GM18909 (cell line): ENCODE measurements at regions not wholly inside any gene's neighbourhood (a gene's known extent, or its start where the extent isn't known, plus 50 kb on each side); places are given as distances from the start of the nearest gene placed in this dataset.

Source experiments
- ATAC-seq: cut with Tn5 transposase; IDR thresholded peaks from one replicate; pipeline ENCODE4 v1.9.1; 2021; ENCODE audit warnings: mild to moderate bottlenecking; ENCODE audit not compliant: unreplicated experiment, poor library complexity

DNA sequence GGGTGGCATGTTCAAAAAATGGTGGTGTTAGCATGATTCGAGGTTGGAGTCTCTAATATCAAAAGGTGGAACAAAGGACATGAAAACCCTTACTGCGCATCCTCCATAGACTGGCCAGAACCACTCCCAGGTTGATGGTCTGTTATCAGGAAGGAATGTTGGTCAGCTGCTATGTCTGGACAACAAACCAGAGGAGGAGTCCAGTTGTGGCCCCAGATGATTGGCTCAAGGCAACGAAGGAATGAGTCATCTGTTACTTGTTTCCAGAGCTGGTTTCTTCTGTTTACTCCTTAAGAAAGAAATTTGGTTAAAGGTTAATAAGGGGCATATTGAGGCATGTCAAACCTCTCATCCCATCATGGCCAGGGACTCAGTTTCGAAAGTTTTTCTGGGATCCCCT lies 56.8 kb upstream of the GRIA4 start:
- ATAC-seq: no peak

DNA sequence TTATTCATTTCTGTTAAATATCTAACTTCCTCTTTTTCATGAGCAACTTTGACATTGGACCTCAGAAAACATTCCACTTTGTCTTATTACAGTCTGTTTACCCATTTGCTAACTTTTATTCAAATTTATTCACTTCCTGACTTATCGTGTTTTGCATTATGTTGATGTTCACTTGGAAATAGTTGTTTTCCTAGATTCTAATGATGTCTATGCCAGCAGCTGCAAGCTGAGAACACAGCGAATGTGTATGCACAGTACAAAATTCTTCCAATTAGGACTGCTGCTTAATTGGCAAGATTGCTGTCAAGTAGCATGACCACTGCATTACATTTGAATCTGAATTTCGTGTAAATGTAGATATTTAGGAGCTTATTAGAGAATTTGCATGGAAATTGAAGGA lies 61.5 kb upstream of the GRIA4 start:
- ATAC-seq: no peak

GRCh38 chr11:105538588-105538987 lies 71.3 kb upstream of the GRIA4 start:
- no peak for ATAC-seq

DNA sequence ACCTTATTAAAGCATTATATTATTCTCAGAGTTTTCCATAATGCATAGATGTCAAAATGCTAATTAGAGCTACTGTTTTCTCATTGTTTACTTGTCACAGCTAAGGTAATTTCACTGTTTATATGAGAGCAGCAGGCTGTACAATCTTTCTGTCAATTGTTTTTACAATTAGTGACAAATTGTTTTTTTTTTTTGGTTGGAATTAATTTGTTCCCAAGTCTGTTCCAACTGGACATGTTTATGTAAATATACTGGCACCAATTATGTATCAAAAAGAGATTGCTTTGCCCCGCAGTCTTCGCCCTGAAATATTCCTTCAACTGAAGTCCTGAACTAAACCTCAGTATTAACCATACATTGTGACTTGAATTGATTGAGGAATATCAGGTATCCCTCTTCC lies 72.3 kb upstream of the GRIA4 start:
- no peak for ATAC-seq

DNA sequence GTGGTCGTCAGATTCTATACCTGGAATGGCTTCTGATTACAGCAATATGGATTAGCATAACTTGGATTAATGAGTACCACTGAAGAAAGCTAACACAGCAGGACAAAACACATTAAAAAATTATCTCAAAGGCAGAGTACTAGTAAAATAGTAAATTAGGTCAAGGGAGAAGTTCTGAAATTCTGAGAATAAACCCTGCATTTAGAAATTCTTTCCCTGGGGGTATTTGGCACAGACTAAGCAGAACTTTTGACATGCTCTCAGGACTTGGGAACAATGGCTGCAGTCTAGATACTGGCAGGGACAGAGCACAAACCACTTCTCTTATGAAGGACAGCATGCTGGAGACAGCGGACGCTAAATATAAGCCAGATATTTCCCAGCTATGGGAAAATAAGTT lies 85.6 kb upstream of the GRIA4 start:
- no peak for ATAC-seq

DNA sequence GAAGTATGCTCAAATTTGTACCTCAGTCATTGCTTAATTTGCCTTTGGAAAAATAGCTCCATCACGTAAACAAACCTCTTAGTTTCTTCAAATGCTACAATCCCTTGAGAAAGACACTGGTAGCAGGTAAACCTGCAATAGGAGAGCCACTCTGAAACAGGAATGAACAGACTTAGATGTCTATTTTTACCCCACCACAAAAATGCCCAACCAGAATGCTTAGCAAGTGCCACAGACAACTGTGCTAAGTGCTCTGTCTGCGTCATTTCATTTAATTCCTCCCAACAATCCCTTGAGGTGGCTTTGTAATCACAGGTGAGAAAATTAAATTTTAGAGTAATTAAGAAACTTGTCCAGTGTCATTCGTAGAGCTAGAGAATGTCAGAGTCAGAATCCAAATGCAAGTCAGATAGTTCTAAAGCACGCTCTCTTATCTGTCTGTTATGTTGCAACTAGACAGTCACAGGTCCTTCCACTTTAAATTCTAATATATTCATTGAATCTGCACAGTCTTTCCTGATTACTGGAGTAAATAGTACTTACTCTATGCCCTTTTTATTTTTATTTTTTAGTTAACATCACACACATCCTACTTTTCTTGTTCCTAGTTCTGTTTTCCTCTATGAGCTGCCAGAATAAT lies 89.0 kb upstream of the GRIA4 start:
- ATAC-seq: no peak

DNA sequence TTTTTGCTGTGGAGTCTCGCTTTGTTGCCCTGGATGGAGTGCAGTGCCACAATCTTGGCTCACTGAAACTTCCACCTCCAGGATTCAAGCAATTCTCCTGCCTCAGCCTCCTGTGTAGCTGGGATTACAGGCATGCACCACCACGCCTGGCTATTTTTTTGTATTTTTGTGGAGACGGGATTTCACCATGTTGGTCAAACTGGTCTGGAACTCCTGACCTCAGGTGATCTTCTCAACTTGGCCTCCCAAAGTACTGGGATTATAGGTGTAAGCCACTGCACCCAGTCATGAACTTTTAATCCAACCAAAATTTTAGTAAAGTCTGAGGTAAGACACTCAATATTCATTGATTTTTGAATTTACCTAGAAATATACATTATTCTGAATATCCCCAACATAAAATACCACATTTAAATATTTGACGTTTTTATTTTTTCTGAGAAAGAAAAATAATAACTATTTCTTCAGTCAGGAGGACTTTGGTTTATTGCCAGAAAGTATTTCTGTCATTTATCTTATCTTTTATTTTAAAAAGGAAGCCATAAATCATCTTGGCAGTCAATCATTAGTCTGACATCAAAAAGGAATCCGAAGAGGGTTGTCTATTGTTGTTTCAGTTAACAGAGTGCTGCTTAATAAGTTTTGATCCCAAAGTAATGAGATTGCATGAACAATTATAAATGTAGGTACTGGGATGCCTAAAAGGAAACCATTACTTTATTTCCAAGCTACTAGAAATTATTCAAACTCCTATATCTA lies 102.2 kb upstream of the GRIA4 start:
- ATAC-seq: no peak

DNA sequence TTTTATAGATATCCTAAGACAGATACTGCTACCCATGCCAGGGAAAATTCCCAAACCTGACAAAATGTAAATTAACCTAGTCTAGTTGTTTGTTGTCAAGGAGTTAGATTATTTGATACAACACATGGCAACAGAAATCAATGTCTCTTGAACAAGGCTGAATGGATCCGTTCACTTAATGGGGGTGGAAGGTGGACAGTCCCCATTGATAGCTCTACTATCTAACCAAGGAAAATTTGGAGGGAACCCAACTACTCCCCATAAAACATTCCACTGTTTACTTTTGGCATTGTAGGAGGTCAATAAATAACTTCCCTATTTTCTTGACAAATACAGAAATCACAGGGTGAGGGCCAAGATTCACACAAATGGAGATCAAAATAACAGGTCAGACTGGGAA lies 117.9 kb upstream of the GRIA4 start:
- ATAC-seq: no peak

- ATAC-seq: no peak
Observed at GRCh38 chr11:105491394-105491793, 118.5 kb upstream of the GRIA4 start.

DNA sequence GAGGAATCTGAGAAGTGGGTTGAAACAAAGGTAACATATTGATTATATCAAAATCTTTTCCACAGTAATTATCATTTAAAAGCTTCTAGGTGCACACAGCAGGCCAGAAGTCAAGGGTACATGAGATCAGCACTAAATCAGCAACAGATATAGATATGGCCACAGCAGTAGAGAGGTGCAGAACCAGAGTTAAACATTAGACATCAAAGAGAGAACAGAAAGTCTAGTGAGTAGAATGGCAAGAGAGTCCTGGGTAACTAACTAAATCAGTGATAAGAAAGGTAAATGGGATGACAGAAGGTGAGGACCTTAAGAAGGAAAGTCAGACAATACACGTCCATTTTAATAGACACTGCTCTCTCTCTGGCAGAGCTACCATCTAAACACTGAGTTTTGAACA lies 119.5 kb upstream of the GRIA4 start:
- peak; percentile 51 for ATAC-seq

DNA sequence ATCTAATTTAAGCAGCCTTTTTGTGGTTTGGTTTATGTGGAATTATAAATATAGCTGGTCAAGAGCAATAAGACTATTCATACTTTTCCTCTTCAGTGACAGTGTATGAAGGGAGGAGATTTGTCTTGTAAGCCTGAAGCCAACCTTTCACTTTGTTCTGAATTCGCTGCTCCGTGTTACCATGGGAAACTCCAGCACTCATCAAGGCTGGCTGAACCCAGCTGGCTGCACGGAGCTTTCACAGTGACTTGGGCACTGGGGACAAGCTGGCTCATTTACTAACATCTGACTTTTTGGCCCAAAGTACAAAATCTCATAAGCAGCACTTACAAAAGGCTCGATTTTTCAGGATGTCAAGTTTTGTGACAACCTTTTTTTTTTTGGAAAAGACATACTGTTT lies 120.4 kb upstream of the GRIA4 start:
- ATAC-seq: no peak

GRCh38 chr11:105486929-105487328 lies 122.9 kb upstream of the GRIA4 start:
- ATAC-seq: no peak

GRCh38 chr11:105469931-105470330 lies 139.9 kb upstream of the GRIA4 start:
- no peak for ATAC-seq

- ATAC-seq: no peak
Observed at GRCh38 chr11:105468154-105468553, 141.7 kb upstream of the GRIA4 start.

DNA sequence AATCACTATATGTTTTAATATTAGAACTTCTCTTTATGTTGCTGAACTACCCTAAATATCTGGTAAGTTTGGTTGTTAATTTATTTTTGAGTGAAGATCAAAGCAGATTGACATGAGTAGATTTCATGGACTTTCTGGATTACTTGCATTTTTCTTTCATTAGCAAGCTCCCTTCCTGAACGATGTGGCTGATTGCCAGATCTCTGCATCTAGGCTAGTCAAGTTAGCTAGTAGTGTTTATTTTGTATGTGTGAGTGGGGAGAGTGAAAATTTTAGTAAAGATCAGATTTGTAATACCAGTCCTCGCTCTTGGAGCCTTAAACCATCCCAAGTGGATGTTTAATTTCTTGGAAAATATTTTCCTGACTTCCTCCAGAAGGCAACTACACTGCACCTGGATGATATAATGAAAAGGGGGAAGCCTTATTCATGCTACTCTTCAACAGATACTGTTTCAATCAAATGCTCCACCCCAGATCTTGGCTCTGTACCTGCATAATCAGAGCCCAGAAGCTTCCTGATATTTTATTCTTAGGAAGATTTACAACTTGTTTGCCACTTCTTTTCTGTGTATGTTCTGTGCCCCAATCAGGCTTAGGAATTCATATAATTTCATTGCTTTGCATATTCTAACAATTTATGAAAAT lies 143.2 kb upstream of the GRIA4 start:
- no peak for ATAC-seq

- ATAC-seq: no peak
Observed at GRCh38 chr11:105458071-105458470, 151.8 kb upstream of the GRIA4 start.

DNA sequence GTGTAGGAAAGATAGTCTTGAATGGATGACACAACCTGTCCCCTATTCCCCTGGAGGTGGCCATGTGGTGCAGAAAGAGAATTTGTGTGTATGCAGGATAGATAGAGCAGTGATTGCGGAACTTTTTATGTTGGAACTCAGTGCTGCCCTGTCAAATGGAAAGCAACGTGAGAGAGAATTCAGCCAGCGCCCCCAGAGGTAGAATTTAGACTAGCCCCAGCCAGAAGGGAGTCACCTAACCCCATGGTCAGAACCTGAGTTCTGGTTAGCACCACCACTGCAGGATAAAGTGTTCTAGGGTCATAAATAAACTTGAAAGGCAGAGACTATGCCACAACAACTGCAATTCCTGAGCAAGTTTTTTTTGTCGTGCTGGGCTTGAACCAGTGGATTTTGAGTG lies 152.9 kb upstream of the GRIA4 start:
- ATAC-seq: no peak

DNA sequence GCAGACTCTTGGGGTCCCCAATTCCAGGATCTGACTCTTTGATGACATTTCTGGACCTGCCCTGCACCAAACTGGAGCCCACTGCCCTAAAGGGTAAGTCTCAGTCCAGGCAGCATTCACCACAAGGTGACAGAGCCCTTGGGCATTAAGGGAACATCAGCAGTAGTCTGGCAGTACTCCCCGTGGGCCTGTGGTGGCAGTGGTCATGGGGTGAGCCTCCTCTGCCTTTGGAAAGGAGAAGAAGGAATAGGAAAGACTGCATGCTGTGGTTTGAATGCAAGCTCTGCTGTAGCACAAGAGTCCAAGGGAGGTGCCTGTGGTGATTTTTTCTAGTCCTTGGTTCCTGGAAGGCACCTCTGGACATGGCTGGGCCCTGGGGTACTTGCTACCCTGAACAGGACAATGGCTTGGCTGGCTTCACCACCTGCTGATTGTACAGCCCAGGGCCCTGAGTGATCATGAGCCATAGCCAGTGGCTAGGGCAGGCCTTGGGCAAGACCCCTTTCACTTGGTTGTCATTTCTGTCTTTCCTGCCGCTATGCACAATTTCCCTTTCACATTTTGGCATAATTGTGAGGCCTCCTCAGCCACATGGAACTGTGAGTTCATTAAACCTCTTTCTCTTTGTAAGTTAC lies 160.7 kb upstream of the GRIA4 start:
- ATAC-seq: no peak

DNA sequence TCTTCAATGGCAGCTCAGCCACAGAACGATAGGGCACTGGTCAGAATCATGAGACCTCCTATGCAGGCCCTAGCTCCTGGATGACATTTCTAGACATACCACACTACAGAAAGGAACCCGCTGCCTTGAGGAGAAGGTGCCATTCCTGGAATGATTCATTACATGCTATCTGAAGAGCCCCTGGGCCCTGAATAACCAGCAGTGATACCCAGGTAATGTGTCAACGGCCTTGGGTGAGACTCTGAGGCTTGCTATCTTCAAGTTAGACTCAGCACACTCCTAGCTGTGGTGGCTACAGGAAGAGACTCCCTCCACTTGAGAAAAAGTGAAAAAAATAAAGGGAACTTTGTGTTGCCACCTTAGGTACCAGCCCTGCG lies 161.2 kb upstream of the GRIA4 start:
- no peak for ATAC-seq

DNA sequence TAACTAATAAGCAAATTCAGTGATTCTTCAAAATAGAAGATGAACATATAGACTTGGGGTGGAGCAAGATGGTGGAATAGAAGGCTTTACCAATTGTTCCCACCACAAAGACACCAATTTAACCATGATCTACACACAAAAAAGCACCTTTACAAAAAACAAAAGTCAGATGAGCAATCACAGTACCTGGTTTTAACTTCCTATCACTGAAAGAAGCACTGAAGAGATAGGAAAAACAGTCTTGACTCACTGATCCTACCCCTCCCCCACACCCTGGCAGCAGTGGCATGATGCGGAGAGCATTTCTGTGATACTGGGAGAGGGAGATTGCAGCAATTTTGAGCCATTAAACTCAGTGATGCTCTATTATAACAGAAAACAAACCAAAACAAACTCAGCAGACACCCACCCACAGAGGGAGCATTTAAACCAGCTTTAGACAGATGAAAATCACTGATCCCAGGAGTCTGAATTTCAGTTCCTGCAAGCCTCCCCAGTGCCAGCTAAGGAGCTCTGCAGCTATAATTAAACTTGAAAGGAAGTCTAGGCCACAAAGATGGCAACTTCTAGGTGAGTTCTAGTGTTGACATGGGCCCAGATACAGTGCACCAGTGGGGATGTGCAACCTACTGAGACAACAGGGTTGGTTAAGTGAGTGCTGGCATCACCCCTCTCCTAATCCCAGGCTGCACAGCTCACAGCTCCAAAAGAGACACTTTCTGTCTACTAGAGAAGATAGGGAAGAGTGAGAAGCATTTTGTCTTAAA lies 161.8 kb upstream of the GRIA4 start:
- ATAC-seq: no peak

GRCh38 chr11:105443623-105444022 lies 166.2 kb upstream of the GRIA4 start:
- no peak for ATAC-seq
